ENCODE measurements at regions not wholly inside any gene's neighbourhood (a gene's known extent, or its start where the extent isn't known, plus 50 kb on each side); places are given as distances from the start of the nearest gene placed in this dataset.

GRCh38 chr13:29911781-29912418 is 61.5 kb upstream of the UBL3 start:
- TF ChIP-seq CTCF (IDR thresholded peaks at IDR 0.05) (no peak), POLR2AphosphoS5 (IDR thresholded peaks at IDR 0.05; ENCODE audit: low read depth, low read length) (no peak), TCF7L2 (IDR thresholded peaks at IDR 0.05; ENCODE audit: low read depth, low read length) (no peak), SIN3A (IDR thresholded peaks at IDR 0.05; ENCODE audit: borderline replicate concordance, insufficient read depth, low read depth, low read length) (no peak), REST (IDR thresholded peaks at IDR 0.05; ENCODE audit: insufficient read depth in 1 of 2, low read depth in 2 of 2, low read length in 1 of 2) (no peak)
